Panc1 (cell line): ENCODE measurements at regions not wholly inside any gene's neighbourhood (a gene's known extent, or its start where the extent isn't known, plus 50 kb on each side); places are given as distances from the start of the nearest gene placed in this dataset.

Experiments used
- ATAC-seq: fragments of 200-7000 bp; cut with Tn5 transposase; 2 replicates; pipeline ENCODE4 v1.9.1; 2020; ENCODE audit warnings: mild to moderate bottlenecking, moderate library complexity
- BruUV-seq: library from RNA; stranded (reverse); fragments of 400-500 nt; replicated peaks from 2 replicates; lab custom pipeline; 2021; lab: Mats Ljungman, UMichigan
- CTCF ChIA-PET: fragments of 300-600 bp; sonication (Branson Sonifier 250); formaldehyde crosslinking; loops from one replicate; lab custom pipeline; 2022; ENCODE audit warnings: antibody characterized with exemption; lab: Charles Lee
- POLR2A ChIA-PET: fragments of 300-600 bp; sonication (Branson Sonifier 250); formaldehyde crosslinking; loops from one replicate; lab custom pipeline; 2022; ENCODE audit warnings: antibody characterized with exemption; lab: Charles Lee
- DNase-seq: peaks from one replicate; pipeline ENCODE4 v3.0.0-alpha.2; 2010; ENCODE audit warnings: low read depth, low spot score
- H3K27ac ChIP-seq: 2 replicates; pipeline ENCODE4 v1.5.1; 2011; ENCODE audit warnings: mild to moderate bottlenecking, low read length, inconsistent platforms
- H3K27me3 ChIP-seq: fragments of 200-500 bp; sonication (Bioruptor generic); 2 replicates; pipeline ENCODE4 v1.6.0; 2014; ENCODE audit warnings: low read length, inconsistent platforms; ENCODE audit not compliant: control insufficient read depth, insufficient read depth
- H3K36me3 ChIP-seq: fragments of 200-500 bp; sonication (Bioruptor generic); 2 replicates; pipeline ENCODE4 v1.5.1; 2014; ENCODE audit warnings: inconsistent platforms, mild to moderate bottlenecking, low read length, moderate library complexity; ENCODE audit not compliant: control insufficient read depth, insufficient read depth
- H3K4me1 ChIP-seq: 2 replicates; pipeline ENCODE4 v1.5.1; 2011; ENCODE audit warnings: inconsistent platforms, mild to moderate bottlenecking, low read length, moderate library complexity; ENCODE audit not compliant: control insufficient read depth, insufficient read depth
- H3K4me3 ChIP-seq, 2 experiments: 2 replicates each; pipeline ENCODE4 v1.5.1; 2011 to 2012; ENCODE audit warnings: low read depth in 2 of 2, low read length in 2 of 2, mild to moderate bottlenecking in 2 of 2, inconsistent platforms in 1 of 2, moderate library complexity in 1 of 2
- H3K9me3 ChIP-seq: fragments of 200-500 bp; sonication (Bioruptor generic); 2 replicates; pipeline ENCODE4 v1.5.1; 2014; ENCODE audit warnings: low read depth, mild to moderate bottlenecking, inconsistent platforms, low read length, moderate library complexity; ENCODE audit not compliant: control insufficient read depth, insufficient read depth
- POLR2AphosphoS5 ChIP-seq: IDR thresholded peaks from 2 replicates; pipeline ENCODE4 v1.6.1; 2012; ENCODE audit warnings: mild to moderate bottlenecking, low read depth, low read length, moderate library complexity
- SIN3A ChIP-seq: IDR thresholded peaks from 2 replicates; pipeline ENCODE4 v1.6.1; 2012; ENCODE audit warnings: low read depth, mild to moderate bottlenecking, low read length, moderate library complexity, borderline replicate concordance; ENCODE audit not compliant: insufficient read depth
- TCF7L2 ChIP-seq: IDR thresholded peaks from 2 replicates; pipeline ENCODE4 v1.6.1; 2011; ENCODE audit warnings: mild to moderate bottlenecking, low read depth, low read length, inconsistent platforms
- in situ Hi-C: cut with HindIII; loops from 2 replicates; pipeline ENCODE4 v1.10.0; 2016; ENCODE audit warnings: low sequenced_read_pairs, low pct_unique_long_range_greater_than_20kb
- intact Hi-C: fragments of 100-400 bp; cut with micrococcal nuclease; formaldehyde crosslinking; loops from one replicate; pipeline ENCODE4 v1.10.0; 2022; ENCODE audit not compliant: unreplicated experiment
- TF ChIP-seq, protein P1 (sequence below), 2 experiments: IDR thresholded peaks; 2 replicates each; pipeline ENCODE4 v1.6.1; 2011 to 2012; ENCODE audit warnings: low read depth in 2 of 2, control low read depth in 1 of 2, low read length in 1 of 2, mild to moderate bottlenecking in 1 of 2, moderate library complexity in 1 of 2; ENCODE audit not compliant: insufficient read depth in 1 of 2
- TF ChIP-seq, protein P2 (sequence below): fragments of 450-650 bp; IDR thresholded peaks from 2 replicates; pipeline ENCODE4 v1.5.1; 2017; ENCODE audit warnings: mild to moderate bottlenecking

- intact Hi-C loops, result no loop called here
- in situ Hi-C loops, result no loop called here
- CTCF ChIA-PET, result no interaction called here
Observed at GRCh38 chr10:111560027-111560426, 483.2 kb downstream of the ADRA2A start.

DNA sequence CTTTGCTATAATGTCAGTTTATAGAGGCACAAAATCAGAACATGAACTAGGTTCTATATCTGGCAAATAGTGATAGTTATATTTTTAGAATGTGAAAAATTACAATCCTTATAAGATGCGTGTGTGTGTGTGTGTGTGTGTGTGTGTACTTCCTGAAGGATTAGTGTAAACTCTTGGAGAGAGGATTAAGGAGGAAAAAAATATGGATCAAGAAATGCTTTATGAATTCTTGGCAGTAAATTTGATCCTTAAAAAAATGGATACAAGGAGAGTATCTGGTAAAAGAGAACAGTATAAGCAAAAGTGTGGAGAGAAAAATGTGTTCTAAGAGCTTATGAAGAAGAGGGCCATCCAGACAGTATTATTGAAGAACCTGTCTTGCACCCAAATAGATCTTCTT is 484.3 kb downstream of the ADRA2A start:
- in situ Hi-C loops (no loop called here), intact Hi-C loops (no loop called here)
- no peaks in the 10 kb centered on the region for H3K27me3 ChIP-seq
- H3K9me3 ChIP-seq, result no peaks in the 10 kb centered on the region
- no peaks in the 10 kb centered on the region for H3K4me1 ChIP-seq
- POLR2A ChIA-PET, result no interaction called here
- no peak for TF ChIP-seq SIN3A
- no peak for TF ChIP-seq TCF7L2
- TF ChIP-seq, protein P1, sequence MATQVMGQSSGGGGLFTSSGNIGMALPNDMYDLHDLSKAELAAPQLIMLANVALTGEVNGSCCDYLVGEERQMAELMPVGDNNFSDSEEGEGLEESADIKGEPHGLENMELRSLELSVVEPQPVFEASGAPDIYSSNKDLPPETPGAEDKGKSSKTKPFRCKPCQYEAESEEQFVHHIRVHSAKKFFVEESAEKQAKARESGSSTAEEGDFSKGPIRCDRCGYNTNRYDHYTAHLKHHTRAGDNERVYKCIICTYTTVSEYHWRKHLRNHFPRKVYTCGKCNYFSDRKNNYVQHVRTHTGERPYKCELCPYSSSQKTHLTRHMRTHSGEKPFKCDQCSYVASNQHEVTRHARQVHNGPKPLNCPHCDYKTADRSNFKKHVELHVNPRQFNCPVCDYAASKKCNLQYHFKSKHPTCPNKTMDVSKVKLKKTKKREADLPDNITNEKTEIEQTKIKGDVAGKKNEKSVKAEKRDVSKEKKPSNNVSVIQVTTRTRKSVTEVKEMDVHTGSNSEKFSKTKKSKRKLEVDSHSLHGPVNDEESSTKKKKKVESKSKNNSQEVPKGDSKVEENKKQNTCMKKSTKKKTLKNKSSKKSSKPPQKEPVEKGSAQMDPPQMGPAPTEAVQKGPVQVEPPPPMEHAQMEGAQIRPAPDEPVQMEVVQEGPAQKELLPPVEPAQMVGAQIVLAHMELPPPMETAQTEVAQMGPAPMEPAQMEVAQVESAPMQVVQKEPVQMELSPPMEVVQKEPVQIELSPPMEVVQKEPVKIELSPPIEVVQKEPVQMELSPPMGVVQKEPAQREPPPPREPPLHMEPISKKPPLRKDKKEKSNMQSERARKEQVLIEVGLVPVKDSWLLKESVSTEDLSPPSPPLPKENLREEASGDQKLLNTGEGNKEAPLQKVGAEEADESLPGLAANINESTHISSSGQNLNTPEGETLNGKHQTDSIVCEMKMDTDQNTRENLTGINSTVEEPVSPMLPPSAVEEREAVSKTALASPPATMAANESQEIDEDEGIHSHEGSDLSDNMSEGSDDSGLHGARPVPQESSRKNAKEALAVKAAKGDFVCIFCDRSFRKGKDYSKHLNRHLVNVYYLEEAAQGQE (IDR thresholded peaks at IDR 0.05; ENCODE audit: insufficient read depth in 1 of 2, low read depth in 2 of 2, low read length in 1 of 2), result no peak
- TF ChIP-seq, protein P2, sequence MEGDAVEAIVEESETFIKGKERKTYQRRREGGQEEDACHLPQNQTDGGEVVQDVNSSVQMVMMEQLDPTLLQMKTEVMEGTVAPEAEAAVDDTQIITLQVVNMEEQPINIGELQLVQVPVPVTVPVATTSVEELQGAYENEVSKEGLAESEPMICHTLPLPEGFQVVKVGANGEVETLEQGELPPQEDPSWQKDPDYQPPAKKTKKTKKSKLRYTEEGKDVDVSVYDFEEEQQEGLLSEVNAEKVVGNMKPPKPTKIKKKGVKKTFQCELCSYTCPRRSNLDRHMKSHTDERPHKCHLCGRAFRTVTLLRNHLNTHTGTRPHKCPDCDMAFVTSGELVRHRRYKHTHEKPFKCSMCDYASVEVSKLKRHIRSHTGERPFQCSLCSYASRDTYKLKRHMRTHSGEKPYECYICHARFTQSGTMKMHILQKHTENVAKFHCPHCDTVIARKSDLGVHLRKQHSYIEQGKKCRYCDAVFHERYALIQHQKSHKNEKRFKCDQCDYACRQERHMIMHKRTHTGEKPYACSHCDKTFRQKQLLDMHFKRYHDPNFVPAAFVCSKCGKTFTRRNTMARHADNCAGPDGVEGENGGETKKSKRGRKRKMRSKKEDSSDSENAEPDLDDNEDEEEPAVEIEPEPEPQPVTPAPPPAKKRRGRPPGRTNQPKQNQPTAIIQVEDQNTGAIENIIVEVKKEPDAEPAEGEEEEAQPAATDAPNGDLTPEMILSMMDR, result no peak
- no peak for TF ChIP-seq POLR2AphosphoS5
- CTCF ChIA-PET, result interaction anchor here (0.7 kb wide), 1 partner anchor 105 kb away, joined by 3 read pairs; no protein-coding TSS in a partner anchor
- H3K36me3 ChIP-seq, result no peaks in the 10 kb centered on the region
- DNase-seq, result no peak
- no peak overlapping the region for H3K4me3 ChIP-seq
- H3K27ac ChIP-seq, result no peak overlapping the region
- BruUV-seq, result no TSS peak
- ATAC-seq, result no peak

More at GRCh38 chr10:111560027-111560426, 483.2 kb downstream of the ADRA2A start:
- Histone ChIP-seq H3K36me3 (no peaks in the 10 kb centered on the region), H3K9me3 (no peaks in the 10 kb centered on the region), H3K4me3 (no peak overlapping the region), H3K27ac (no peak overlapping the region), H3K27me3 (no peaks in the 10 kb centered on the region), H3K4me1 (no peaks in the 10 kb centered on the region)
- ATAC-seq, result no peak
- no peak for TF ChIP-seq TCF7L2
- no peak for TF ChIP-seq POLR2AphosphoS5
- POLR2A ChIA-PET, result no interaction called here
- no TSS peak for BruUV-seq
- DNase-seq, result no peak

GRCh38 chr10:111565542-111565941 is 488.7 kb downstream of the ADRA2A start:
- ATAC-seq (no peak), DNase-seq (no peak)
- TF ChIP-seq, protein P1 (IDR thresholded peaks at IDR 0.05; ENCODE audit: insufficient read depth in 1 of 2, low read depth in 2 of 2, low read length in 1 of 2), result no peak
- TF ChIP-seq POLR2AphosphoS5 (no peak), SIN3A (no peak), TCF7L2 (no peak)
- TF ChIP-seq, protein P2, result no peak
- ChIA-PET POLR2A (no interaction called here), CTCF (no interaction called here)
- Histone ChIP-seq H3K9me3 (no peaks in the 10 kb centered on the region), H3K4me1 (no peaks in the 10 kb centered on the region), H3K27me3 (no peaks in the 10 kb centered on the region), H3K4me3 (no peak overlapping the region), H3K36me3 (no peaks in the 10 kb centered on the region), H3K27ac (no peak overlapping the region)
- intact Hi-C loops (no loop called here), in situ Hi-C loops (no loop called here)
- no TSS peak for BruUV-seq
